ENCODE measurements at regions not wholly inside any gene's neighbourhood (a gene's known extent, or its start where the extent isn't known, plus 50 kb on each side); places are given as distances from the start of the nearest gene placed in this dataset.
"Not testable (repeated sequence)": the region's sequence is repeated elsewhere in the genome, so short reads cannot be mapped to it uniquely, and the experiment has no call there.

- Histone ChIP-seq H3K4me2 (ENCODE audit: low read length) (no peak overlapping the region), H3K4me1 (ENCODE audit: control insufficient read depth, insufficient read depth, low read length) (no peaks in the 10 kb centered on the region), H3K9ac (ENCODE audit: low read depth, low read length) (no peak overlapping the region), H3K9me3 (replicated peaks; ENCODE audit: low read length) (no peaks in the 10 kb centered on the region), H3K27me3 (ENCODE audit: control insufficient read depth, insufficient read depth, low read length) (no peaks in the 10 kb centered on the region), H3K4me3 (ENCODE audit: low read length) (no peak overlapping the region), H3K36me3 (ENCODE audit: insufficient read depth, low read length) (no peaks in the 10 kb centered on the region)
These were observed 781.8 kb upstream of the AUTS2 start for GRCh38 chr7:68816491-68816890.

- no peaks in the 10 kb centered on the region for H3K36me3 ChIP-seq (ENCODE audit: insufficient read depth, low read length)
- no peaks in the 10 kb centered on the region for H3K27me3 ChIP-seq (ENCODE audit: control insufficient read depth, insufficient read depth, low read length)
These were observed 778.0 kb upstream of the AUTS2 start for GRCh38 chr7:68820321-68820720.

GRCh38 chr7:68821846-68822245 is 776.4 kb upstream of the AUTS2 start:
- Histone ChIP-seq H3K36me3 (ENCODE audit: insufficient read depth, low read length) (no peaks in the 10 kb centered on the region), H3K4me1 (ENCODE audit: control insufficient read depth, insufficient read depth, low read length) (no peaks in the 10 kb centered on the region), H3K9me3 (replicated peaks; ENCODE audit: low read length) (no peaks in the 10 kb centered on the region), H3K9ac (ENCODE audit: low read depth, low read length) (no peak overlapping the region), H3K27me3 (ENCODE audit: control insufficient read depth, insufficient read depth, low read length) (no peaks in the 10 kb centered on the region), H3K4me3 (ENCODE audit: low read length) (no peak overlapping the region), H3K4me2 (ENCODE audit: low read length) (no peak overlapping the region)

More at GRCh38 chr7:68820321-68820720, 778.0 kb upstream of the AUTS2 start:
- Histone ChIP-seq H3K4me2 (ENCODE audit: low read length) (no peak overlapping the region), H3K4me3 (ENCODE audit: low read length) (no peak overlapping the region), H3K9ac (ENCODE audit: low read depth, low read length) (no peak overlapping the region), H3K9me3 (replicated peaks; ENCODE audit: low read length) (no peaks in the 10 kb centered on the region), H3K4me1 (ENCODE audit: control insufficient read depth, insufficient read depth, low read length) (no peaks in the 10 kb centered on the region)

- H3K4me2 ChIP-seq (ENCODE audit: low read length): no peak overlapping the region
- no peaks in the 10 kb centered on the region for H3K36me3 ChIP-seq (ENCODE audit: insufficient read depth, low read length)
- H3K9me3 ChIP-seq (replicated peaks; ENCODE audit: low read length): no peaks in the 10 kb centered on the region
- no peaks in the 10 kb centered on the region for H3K4me1 ChIP-seq (ENCODE audit: control insufficient read depth, insufficient read depth, low read length)
- no peak overlapping the region for H3K9ac ChIP-seq (ENCODE audit: low read depth, low read length)
- no peak overlapping the region for H3K4me3 ChIP-seq (ENCODE audit: low read length)
- H3K27me3 ChIP-seq (ENCODE audit: control insufficient read depth, insufficient read depth, low read length): no peaks in the 10 kb centered on the region
These were observed 774.1 kb upstream of the AUTS2 start for GRCh38 chr7:68823996-68824780.

GRCh38 chr7:68828575-68828974 is 769.7 kb upstream of the AUTS2 start:
- no peaks in the 10 kb centered on the region for H3K36me3 ChIP-seq (ENCODE audit: insufficient read depth, low read length)
- no peaks in the 10 kb centered on the region for H3K27me3 ChIP-seq (ENCODE audit: control insufficient read depth, insufficient read depth, low read length)
- H3K4me3 ChIP-seq (ENCODE audit: low read length): no peak overlapping the region
- peaks cover 3% of the 10 kb centered on the region for H3K9me3 ChIP-seq (replicated peaks; ENCODE audit: low read length)
- no peaks in the 10 kb centered on the region for H3K4me1 ChIP-seq (ENCODE audit: control insufficient read depth, insufficient read depth, low read length)
- H3K9ac ChIP-seq (ENCODE audit: low read depth, low read length): no peak overlapping the region
- no peak overlapping the region for H3K4me2 ChIP-seq (ENCODE audit: low read length)

- Histone ChIP-seq H3K9me3 (replicated peaks; ENCODE audit: low read length) (peaks cover 3% of the 10 kb centered on the region), H3K4me1 (ENCODE audit: control insufficient read depth, insufficient read depth, low read length) (no peaks in the 10 kb centered on the region), H3K9ac (ENCODE audit: low read depth, low read length) (no peak overlapping the region), H3K36me3 (ENCODE audit: insufficient read depth, low read length) (no peaks in the 10 kb centered on the region), H3K4me3 (ENCODE audit: low read length) (no peak overlapping the region), H3K4me2 (ENCODE audit: low read length) (no peak overlapping the region), H3K27me3 (ENCODE audit: control insufficient read depth, insufficient read depth, low read length) (no peaks in the 10 kb centered on the region)
These were observed 764.9 kb upstream of the AUTS2 start for GRCh38 chr7:68833422-68833821.

GRCh38 chr7:68839014-68839413 is 759.3 kb upstream of the AUTS2 start:
- H3K4me1 ChIP-seq (ENCODE audit: control insufficient read depth, insufficient read depth, low read length): no peaks in the 10 kb centered on the region
- H3K9ac ChIP-seq (ENCODE audit: low read depth, low read length): no peak overlapping the region
- no peak overlapping the region for H3K4me2 ChIP-seq (ENCODE audit: low read length)
- no peak overlapping the region for H3K4me3 ChIP-seq (ENCODE audit: low read length)
- no peaks in the 10 kb centered on the region for H3K9me3 ChIP-seq (replicated peaks; ENCODE audit: low read length)
- H3K36me3 ChIP-seq (ENCODE audit: insufficient read depth, low read length): no peaks in the 10 kb centered on the region
- H3K27me3 ChIP-seq (ENCODE audit: control insufficient read depth, insufficient read depth, low read length): no peaks in the 10 kb centered on the region

- no peaks in the 10 kb centered on the region for H3K9me3 ChIP-seq (replicated peaks; ENCODE audit: low read length)
- H3K27me3 ChIP-seq (ENCODE audit: control insufficient read depth, insufficient read depth, low read length): no peaks in the 10 kb centered on the region
- H3K4me1 ChIP-seq (ENCODE audit: control insufficient read depth, insufficient read depth, low read length): no peaks in the 10 kb centered on the region
- H3K9ac ChIP-seq (ENCODE audit: low read depth, low read length): no peak overlapping the region
- no peaks in the 10 kb centered on the region for H3K36me3 ChIP-seq (ENCODE audit: insufficient read depth, low read length)
- no peak overlapping the region for H3K4me3 ChIP-seq (ENCODE audit: low read length)
- H3K4me2 ChIP-seq (ENCODE audit: low read length): no peak overlapping the region
These were observed 757.3 kb upstream of the AUTS2 start for GRCh38 chr7:68840991-68841390.

GRCh38 chr7:68843985-68844384 is 754.3 kb upstream of the AUTS2 start:
- H3K4me3 ChIP-seq (ENCODE audit: low read length); H3K4me1 ChIP-seq (ENCODE audit: control insufficient read depth, insufficient read depth, low read length); H3K4me2 ChIP-seq (ENCODE audit: low read length); H3K36me3 ChIP-seq (ENCODE audit: insufficient read depth, low read length); H3K9ac ChIP-seq (ENCODE audit: low read depth, low read length); H3K9me3 ChIP-seq (replicated peaks; ENCODE audit: low read length); H3K27me3 ChIP-seq (ENCODE audit: control insufficient read depth, insufficient read depth, low read length): not testable (repeated sequence)

GRCh38 chr7:68846811-68847325 is 751.4 kb upstream of the AUTS2 start:
- H3K4me1 ChIP-seq (ENCODE audit: control insufficient read depth, insufficient read depth, low read length): no peaks in the 10 kb centered on the region
- no peaks in the 10 kb centered on the region for H3K27me3 ChIP-seq (ENCODE audit: control insufficient read depth, insufficient read depth, low read length)
- no peak overlapping the region for H3K4me2 ChIP-seq (ENCODE audit: low read length)
- no peaks in the 10 kb centered on the region for H3K9me3 ChIP-seq (replicated peaks; ENCODE audit: low read length)
- H3K4me3 ChIP-seq (ENCODE audit: low read length): no peak overlapping the region
- no peaks in the 10 kb centered on the region for H3K36me3 ChIP-seq (ENCODE audit: insufficient read depth, low read length)
- no peak overlapping the region for H3K9ac ChIP-seq (ENCODE audit: low read depth, low read length)

GRCh38 chr7:68853254-68853653 is 745.0 kb upstream of the AUTS2 start:
- H3K4me3 ChIP-seq (ENCODE audit: low read length): no peak overlapping the region
- no peaks in the 10 kb centered on the region for H3K4me1 ChIP-seq (ENCODE audit: control insufficient read depth, insufficient read depth, low read length)
- no peaks in the 10 kb centered on the region for H3K36me3 ChIP-seq (ENCODE audit: insufficient read depth, low read length)
- H3K4me2 ChIP-seq (ENCODE audit: low read length): no peak overlapping the region
- no peaks in the 10 kb centered on the region for H3K27me3 ChIP-seq (ENCODE audit: control insufficient read depth, insufficient read depth, low read length)
- no peak overlapping the region for H3K9ac ChIP-seq (ENCODE audit: low read depth, low read length)
- H3K9me3 ChIP-seq (replicated peaks; ENCODE audit: low read length): peaks cover 5% of the 10 kb centered on the region

GRCh38 chr7:68857571-68857970 is 740.7 kb upstream of the AUTS2 start:
- Histone ChIP-seq H3K9ac (ENCODE audit: low read depth, low read length) (no peak overlapping the region), H3K36me3 (ENCODE audit: insufficient read depth, low read length) (no peaks in the 10 kb centered on the region), H3K4me1 (ENCODE audit: control insufficient read depth, insufficient read depth, low read length) (no peaks in the 10 kb centered on the region), H3K27me3 (ENCODE audit: control insufficient read depth, insufficient read depth, low read length) (no peaks in the 10 kb centered on the region), H3K9me3 (replicated peaks; ENCODE audit: low read length) (peaks cover 5% of the 10 kb centered on the region), H3K4me2 (ENCODE audit: low read length) (no peak overlapping the region), H3K4me3 (ENCODE audit: low read length) (no peak overlapping the region)

All from skeletal muscle satellite cell (primary cell).